CD14-positive monocyte (primary cell): ENCODE measurements at regions not wholly inside any gene's neighbourhood (a gene's known extent, or its start where the extent isn't known, plus 50 kb on each side); places are given as distances from the start of the nearest gene placed in this dataset.

Experiments used
- DNase-seq, 3 donors: peaks; one replicate each; pipeline ENCODE4 v3.0.0-alpha.2; 2011 to 2022
- H2AFZ ChIP-seq: 2 replicates; pipeline ENCODE4 v1.6.0; 2012; ENCODE audit warnings: mild to moderate bottlenecking, low read depth, low read length, inconsistent platforms; ENCODE audit not compliant: insufficient read depth, poor library complexity, severe bottlenecking
- H3K27ac ChIP-seq, 2 donors: 1 replicate in 1 of 2; 2 replicates in 1 of 2; pipeline ENCODE4 v1.5.1; 2012 to 2013; ENCODE audit warnings: low read length in 2 of 2, control low read depth in 1 of 2, inconsistent platforms in 1 of 2, low read depth in 1 of 2, mild to moderate bottlenecking in 1 of 2
- H3K27me3 ChIP-seq, 2 donors: one replicate each; pipeline versions ENCODE4 v1.6.0 to v1.6.1; 2011 to 2013; ENCODE audit warnings: low read length in 2 of 2; ENCODE audit not compliant: control insufficient read depth in 2 of 2, insufficient read depth in 2 of 2
- H3K36me3 ChIP-seq, 2 donors: replicated peaks in 1 of 2; 1 replicate in 1 of 2; 2 replicates in 1 of 2; pipeline versions ENCODE4 v1.5.1 to v1.6.1; 2012 to 2013; ENCODE audit warnings: low read length in 2 of 2, control low read depth in 1 of 2, inconsistent platforms in 1 of 2, mild to moderate bottlenecking in 1 of 2; ENCODE audit not compliant: insufficient read depth in 2 of 2, control insufficient read depth in 1 of 2
- H3K4me1 ChIP-seq, 2 donors: 1 replicate in 1 of 2; 2 replicates in 1 of 2; pipeline versions ENCODE4 v1.5.1 to v1.6.1; 2012 to 2013; ENCODE audit warnings: low read length in 2 of 2, control low read depth in 1 of 2, inconsistent platforms in 1 of 2, mild to moderate bottlenecking in 1 of 2, moderate library complexity in 1 of 2; ENCODE audit not compliant: insufficient read depth in 2 of 2, control insufficient read depth in 1 of 2
- H3K4me2 ChIP-seq: replicated peaks from 2 replicates; pipeline ENCODE3; 2012; ENCODE audit warnings: low read length, moderate library complexity, mild to moderate bottlenecking; ENCODE audit not compliant: poor library complexity, severe bottlenecking; ENCODE audit errors: extremely low read depth
- H3K4me3 ChIP-seq, 3 experiments: fragments of 200-600 bp in 1 of 3; sonication (generic) in 1 of 3; replicated peaks in 1 of 3; 1 replicate in 2 of 3; 2 replicates in 1 of 3; pipeline ENCODE4 v1.5.1; 2011 to 2013; ENCODE audit warnings: low read length in 3 of 3, mild to moderate bottlenecking in 3 of 3, control low read depth in 2 of 3, low read depth in 2 of 3, inconsistent platforms in 1 of 3, moderate library complexity in 1 of 3
- H3K79me2 ChIP-seq: 2 replicates; pipeline ENCODE4 v1.6.0; 2012; ENCODE audit warnings: mild to moderate bottlenecking, control low read depth, inconsistent platforms, low read length, moderate library complexity; ENCODE audit not compliant: insufficient read depth
- H3K9ac ChIP-seq: 2 replicates; pipeline ENCODE4 v1.6.0; 2017; ENCODE audit warnings: low read length, mild to moderate bottlenecking; ENCODE audit not compliant: insufficient read depth, poor library complexity, severe bottlenecking
- H3K9me3 ChIP-seq, 2 donors: replicated peaks in 1 of 2; 1 replicate in 1 of 2; 2 replicates in 1 of 2; pipeline versions ENCODE4 v1.5.1 to v1.6.1; 2012 to 2013; ENCODE audit warnings: low read length in 2 of 2, control low read depth in 1 of 2; ENCODE audit not compliant: control insufficient read depth in 1 of 2, insufficient read depth in 1 of 2
- H4K20me1 ChIP-seq: 2 replicates; pipeline ENCODE4 v1.6.0; 2012; ENCODE audit warnings: mild to moderate bottlenecking, low read length, control low read depth, moderate library complexity; ENCODE audit not compliant: insufficient read depth
- H3K27ac Mint-ChIP-seq, 7 donors: one replicate each; pipeline ENCODE4 v1.8.0; 2020; ENCODE audit warnings: mild to moderate bottlenecking in 7 of 7, mixed read lengths in 7 of 7, moderate library complexity in 6 of 7, inconsistent platforms in 2 of 7
- H3K27me3 Mint-ChIP-seq, 3 donors: one replicate each; pipeline ENCODE4 v1.8.0; 2021 to 2022; ENCODE audit warnings: low read depth in 3 of 3, mild to moderate bottlenecking in 3 of 3, mixed read lengths in 3 of 3, moderate library complexity in 3 of 3, inconsistent platforms in 1 of 3
- H3K36me3 Mint-ChIP-seq, 2 donors: one replicate each; pipeline ENCODE4 v1.8.0; 2020; ENCODE audit warnings: mixed read lengths in 2 of 2, inconsistent platforms in 1 of 2, mild to moderate bottlenecking in 1 of 2
- H3K4me1 Mint-ChIP-seq: one replicate; pipeline ENCODE4 v1.8.0; 2020; ENCODE audit warnings: mild to moderate bottlenecking, mixed read lengths
- H3K4me3 Mint-ChIP-seq, 2 donors: one replicate each; pipeline ENCODE4 v1.8.0; 2020; ENCODE audit warnings: mild to moderate bottlenecking in 2 of 2, mixed read lengths in 2 of 2, moderate library complexity in 1 of 2
- H3K9me3 Mint-ChIP-seq, 7 donors: one replicate each; pipeline ENCODE4 v1.8.0; 2020 to 2022; ENCODE audit warnings: mixed read lengths in 7 of 7, mild to moderate bottlenecking in 6 of 7, moderate library complexity in 6 of 7, inconsistent platforms in 2 of 7
- WGBS: methylation state at CpG from one replicate; pipeline ENCODE4 v1.1.5; 2013; ENCODE audit warnings: missing lambda C conversion rate; ENCODE audit not compliant: insufficient coverage; 5-methylcytosine and 5-hydroxymethylcytosine counted together
- intact Hi-C, 2 donors: fragments of 100-400 bp; cut with micrococcal nuclease; formaldehyde crosslinking; loops; one replicate each; pipeline versions ENCODE4 v1.15.0 to v1.15.1; 2023
- TF ChIP-seq, protein P1 (sequence below): fragments of 200-600 bp; IDR thresholded peaks from one replicate; pipeline ENCODE4 v1.8.0; 2022; ENCODE audit warnings: antibody characterized with exemption, mild to moderate bottlenecking

DNA sequence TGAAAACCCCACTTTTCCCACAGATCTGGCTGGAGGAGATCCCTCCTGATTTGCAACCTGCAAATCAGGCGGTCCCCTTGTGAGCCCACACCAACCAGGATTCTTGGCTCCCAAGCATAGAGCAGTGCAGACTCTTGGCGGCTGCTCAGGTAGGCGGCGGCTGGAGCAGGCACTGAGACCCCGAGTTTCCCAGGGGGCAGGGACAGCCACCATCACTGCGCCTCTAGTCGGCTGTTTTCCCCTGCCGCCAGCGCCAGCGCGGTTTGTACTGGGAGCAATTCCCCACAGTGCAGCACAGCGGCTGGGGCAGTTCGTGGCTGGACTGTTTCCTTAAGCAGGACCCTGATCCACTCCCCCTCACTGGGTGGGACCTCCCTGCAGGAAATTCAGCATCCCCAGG is 323.3 kb downstream of the TRIB2 start:
- Histone ChIP-seq H3K79me2 (no peaks in the 10 kb centered on the region), H2AFZ (no peak overlapping the region), H3K36me3 (no peaks in the 10 kb centered on the region), H3K27me3 (no peaks in the 10 kb centered on the region), H3K9me3 (peaks cover 8 to 11% of the 10 kb centered on the region in 2 donors), H3K4me3 (no peak overlapping the region), H3K4me2 (no peak overlapping the region), H3K4me1 (no peaks in the 10 kb centered on the region), H3K27ac (no peak overlapping the region), H3K9ac (no peak overlapping the region), H4K20me1 (no peaks in the 10 kb centered on the region)
- intact Hi-C loops = no loop called here
- no peaks in the 10 kb centered on the region for H3K4me1 Mint-ChIP-seq
- no peak overlapping the region for H3K4me3 Mint-ChIP-seq
- DNase-seq = no peak
- peaks cover 2 to 6% (median 2%) of the 10 kb centered on the region in 3 donors for H3K27me3 Mint-ChIP-seq
- TF ChIP-seq, protein P1, sequence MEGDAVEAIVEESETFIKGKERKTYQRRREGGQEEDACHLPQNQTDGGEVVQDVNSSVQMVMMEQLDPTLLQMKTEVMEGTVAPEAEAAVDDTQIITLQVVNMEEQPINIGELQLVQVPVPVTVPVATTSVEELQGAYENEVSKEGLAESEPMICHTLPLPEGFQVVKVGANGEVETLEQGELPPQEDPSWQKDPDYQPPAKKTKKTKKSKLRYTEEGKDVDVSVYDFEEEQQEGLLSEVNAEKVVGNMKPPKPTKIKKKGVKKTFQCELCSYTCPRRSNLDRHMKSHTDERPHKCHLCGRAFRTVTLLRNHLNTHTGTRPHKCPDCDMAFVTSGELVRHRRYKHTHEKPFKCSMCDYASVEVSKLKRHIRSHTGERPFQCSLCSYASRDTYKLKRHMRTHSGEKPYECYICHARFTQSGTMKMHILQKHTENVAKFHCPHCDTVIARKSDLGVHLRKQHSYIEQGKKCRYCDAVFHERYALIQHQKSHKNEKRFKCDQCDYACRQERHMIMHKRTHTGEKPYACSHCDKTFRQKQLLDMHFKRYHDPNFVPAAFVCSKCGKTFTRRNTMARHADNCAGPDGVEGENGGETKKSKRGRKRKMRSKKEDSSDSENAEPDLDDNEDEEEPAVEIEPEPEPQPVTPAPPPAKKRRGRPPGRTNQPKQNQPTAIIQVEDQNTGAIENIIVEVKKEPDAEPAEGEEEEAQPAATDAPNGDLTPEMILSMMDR = no peak
- no peak overlapping the region for H3K27ac Mint-ChIP-seq
- H3K9me3 Mint-ChIP-seq = peaks cover 2 to 13% (median 8%) of the 10 kb centered on the region in 7 donors
- WGBS = 89% methylated on average over 13 of the region's 13 CpGs
- no peaks in the 10 kb centered on the region for H3K36me3 Mint-ChIP-seq

DNA sequence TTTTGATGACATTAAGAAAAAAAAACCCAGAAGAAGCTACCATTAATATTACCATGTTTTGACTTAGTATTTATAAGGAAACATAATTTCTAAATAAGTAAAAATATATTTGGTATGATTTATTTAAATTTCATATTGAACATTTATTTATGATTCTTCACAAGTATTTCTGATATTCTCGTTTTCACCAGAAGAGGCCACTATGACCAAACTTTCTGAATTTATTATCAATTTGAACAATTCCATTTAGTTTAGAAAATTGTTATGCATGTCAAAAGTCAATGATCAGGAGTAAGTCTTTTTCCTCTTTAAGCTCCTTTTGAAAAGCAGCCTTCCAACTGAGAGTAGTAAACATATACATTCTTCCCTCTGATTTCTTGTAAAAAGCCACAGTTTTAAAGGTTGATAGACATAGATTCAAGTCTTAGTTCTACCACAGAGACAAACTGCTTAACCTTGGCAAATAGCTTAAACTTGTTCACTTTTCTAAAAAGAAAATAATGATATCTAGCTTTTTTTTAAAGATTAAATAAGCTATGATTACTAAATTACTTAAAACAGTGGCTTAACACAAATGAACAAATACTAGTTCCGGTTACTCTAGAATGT is 329.9 kb downstream of the TRIB2 start:
- Mint-ChIP-seq H3K36me3 (no peaks in the 10 kb centered on the region), H3K27me3 (peaks cover 2 to 6% (median 3%) of the 10 kb centered on the region in 3 donors)
- no peaks in the 10 kb centered on the region for H3K27me3 ChIP-seq

More for the DNA sequence above, 329.9 kb downstream of the TRIB2 start:
- no peak overlapping the region for H3K9ac ChIP-seq
- no peak overlapping the region for H3K4me3 ChIP-seq
- no peak overlapping the region for H3K27ac ChIP-seq
- no CpG with 5 or more reads among the region's 2 CpGs for WGBS
- no peak for DNase-seq
- no peaks in the 10 kb centered on the region for H3K9me3 ChIP-seq
- no peak overlapping the region for H2AFZ ChIP-seq
- TF ChIP-seq, protein P1 = no peak
- H3K4me1 ChIP-seq = no peaks in the 10 kb centered on the region
- H4K20me1 ChIP-seq = no peaks in the 10 kb centered on the region
- no peak overlapping the region for H3K4me2 ChIP-seq
- no peak overlapping the region for H3K4me3 Mint-ChIP-seq
- intact Hi-C loops = no loop called here
- H3K4me1 Mint-ChIP-seq = no peaks in the 10 kb centered on the region
- no peaks in the 10 kb centered on the region for H3K36me3 ChIP-seq
- no peaks in the 10 kb centered on the region for H3K9me3 Mint-ChIP-seq
- H3K79me2 ChIP-seq = no peaks in the 10 kb centered on the region
- H3K27ac Mint-ChIP-seq = no peak overlapping the region
